Esophagus muscularis mucosa (tissue), 4 donors: ENCODE measurements at regions not wholly inside any gene's neighbourhood (a gene's known extent, or its start where the extent isn't known, plus 50 kb on each side); places are given as distances from the start of the nearest gene placed in this dataset.

ENCODE experiments used
- DNase-seq: peaks from one replicate; pipeline ENCODE4 v3.0.0-alpha.2; 2017; ENCODE audit errors: extremely low spot score
- H3K27ac ChIP-seq, 4 donors: fragments of 200-600 bp; sonication (generic); replicated peaks in 1 of 4; 1 replicate in 3 of 4; 2 replicates in 1 of 4; pipeline ENCODE4 v1.5.1; 2016 to 2019; ENCODE audit warnings: mild to moderate bottlenecking in 1 of 4
- H3K27me3 ChIP-seq, 4 donors: fragments of 200-600 bp; sonication (generic); one replicate each; pipeline versions ENCODE4 v1.5.1 to v1.6.0; 2016 to 2019
- H3K36me3 ChIP-seq, 4 donors: fragments of 200-600 bp; sonication (generic); one replicate each; pipeline ENCODE4 v1.5.1; 2016 to 2019
- H3K4me1 ChIP-seq, 4 donors: fragments of 200-600 bp; sonication (generic); one replicate each; pipeline ENCODE4 v1.5.1; 2016 to 2019
- H3K4me3 ChIP-seq, 4 donors: fragments of 200-600 bp; sonication (generic); 1 replicate in 2 of 4; 2 replicates in 2 of 4; pipeline ENCODE4 v1.5.1; 2016 to 2019; ENCODE audit warnings: mild to moderate bottlenecking in 4 of 4, moderate library complexity in 1 of 4
- H3K9me3 ChIP-seq, 4 donors: fragments of 200-600 bp; sonication (generic); 1 replicate in 3 of 4; 2 replicates in 1 of 4; pipeline ENCODE4 v1.5.1; 2016 to 2019
- EP300 ChIP-seq: sonication (generic); formaldehyde crosslinking; IDR thresholded peaks from one replicate; pipeline ENCODE4 v1.6.1; 2017; ENCODE audit warnings: antibody characterized with exemption
- POLR2A ChIP-seq: fragments of 450-650 bp; IDR thresholded peaks from one replicate; pipeline ENCODE4 v1.6.1; 2017; ENCODE audit warnings: antibody characterized with exemption, moderate library complexity, mild to moderate bottlenecking, low read depth
- POLR2AphosphoS5 ChIP-seq, 2 donors: sonication (generic); formaldehyde crosslinking; IDR thresholded peaks; one replicate each; pipeline ENCODE4 v1.6.1; 2017; ENCODE audit warnings: antibody characterized with exemption in 2 of 2
- WGBS: methylation state at CpG from one replicate; pipeline ENCODE4 v1.1.5; 2018; 5-methylcytosine and 5-hydroxymethylcytosine counted together
- intact Hi-C: fragments of 100-400 bp; cut with DNase I; formaldehyde crosslinking; loops from one replicate; pipeline ENCODE4 v1.15.1; 2023
- TF ChIP-seq, protein P1 (sequence below), 3 experiments: fragments of 200-600 bp in 2 of 3; fragments of 450-650 bp in 1 of 3; sonication (generic) in 2 of 3; IDR thresholded peaks; one replicate each; pipeline ENCODE4 v1.5.1; 2017 to 2019; ENCODE audit warnings: antibody characterized with exemption in 3 of 3, mild to moderate bottlenecking in 2 of 3, moderate library complexity in 1 of 3

DNA sequence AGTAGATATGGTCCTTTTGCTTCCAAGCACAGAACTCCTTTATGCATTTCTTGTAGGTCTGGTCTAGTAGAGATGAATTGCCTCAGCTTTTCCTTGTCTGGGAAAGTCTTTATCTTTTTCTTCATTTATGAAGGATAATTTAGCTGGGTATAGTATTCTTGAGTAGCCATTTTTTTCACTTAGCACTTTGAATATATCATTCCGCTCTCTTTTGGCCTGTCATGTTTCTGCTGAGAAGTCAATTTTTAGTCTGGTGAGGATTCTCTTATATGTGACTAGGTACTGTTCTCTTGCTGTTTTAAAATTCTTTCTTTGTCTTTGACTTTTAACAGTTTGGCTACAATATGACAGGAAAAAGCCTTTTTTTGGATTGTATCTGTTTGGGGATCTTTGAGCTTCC is 68.6 kb upstream of the IMMP2L start:
- Histone ChIP-seq H3K4me1 (no peaks in the 10 kb centered on the region), H3K27me3 (no peaks in the 10 kb centered on the region), H3K36me3 (no peaks in the 10 kb centered on the region), H3K27ac (no peak overlapping the region), H3K4me3 (no peak overlapping the region), H3K9me3 (peaks cover 0 to 21% (median 16%) of the 10 kb centered on the region in 4 donors)
- 100% methylated on average over 1 of the region's 1 CpG for WGBS
- intact Hi-C loops = no loop called here
- no peak for TF ChIP-seq POLR2A
- TF ChIP-seq EP300 = no peak
- TF ChIP-seq, protein P1, sequence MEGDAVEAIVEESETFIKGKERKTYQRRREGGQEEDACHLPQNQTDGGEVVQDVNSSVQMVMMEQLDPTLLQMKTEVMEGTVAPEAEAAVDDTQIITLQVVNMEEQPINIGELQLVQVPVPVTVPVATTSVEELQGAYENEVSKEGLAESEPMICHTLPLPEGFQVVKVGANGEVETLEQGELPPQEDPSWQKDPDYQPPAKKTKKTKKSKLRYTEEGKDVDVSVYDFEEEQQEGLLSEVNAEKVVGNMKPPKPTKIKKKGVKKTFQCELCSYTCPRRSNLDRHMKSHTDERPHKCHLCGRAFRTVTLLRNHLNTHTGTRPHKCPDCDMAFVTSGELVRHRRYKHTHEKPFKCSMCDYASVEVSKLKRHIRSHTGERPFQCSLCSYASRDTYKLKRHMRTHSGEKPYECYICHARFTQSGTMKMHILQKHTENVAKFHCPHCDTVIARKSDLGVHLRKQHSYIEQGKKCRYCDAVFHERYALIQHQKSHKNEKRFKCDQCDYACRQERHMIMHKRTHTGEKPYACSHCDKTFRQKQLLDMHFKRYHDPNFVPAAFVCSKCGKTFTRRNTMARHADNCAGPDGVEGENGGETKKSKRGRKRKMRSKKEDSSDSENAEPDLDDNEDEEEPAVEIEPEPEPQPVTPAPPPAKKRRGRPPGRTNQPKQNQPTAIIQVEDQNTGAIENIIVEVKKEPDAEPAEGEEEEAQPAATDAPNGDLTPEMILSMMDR (IDR thresholded peaks at IDR 0.05) = no peak
- TF ChIP-seq POLR2AphosphoS5 (IDR thresholded peaks at IDR 0.05) = no peak
- no peak for DNase-seq

DNA sequence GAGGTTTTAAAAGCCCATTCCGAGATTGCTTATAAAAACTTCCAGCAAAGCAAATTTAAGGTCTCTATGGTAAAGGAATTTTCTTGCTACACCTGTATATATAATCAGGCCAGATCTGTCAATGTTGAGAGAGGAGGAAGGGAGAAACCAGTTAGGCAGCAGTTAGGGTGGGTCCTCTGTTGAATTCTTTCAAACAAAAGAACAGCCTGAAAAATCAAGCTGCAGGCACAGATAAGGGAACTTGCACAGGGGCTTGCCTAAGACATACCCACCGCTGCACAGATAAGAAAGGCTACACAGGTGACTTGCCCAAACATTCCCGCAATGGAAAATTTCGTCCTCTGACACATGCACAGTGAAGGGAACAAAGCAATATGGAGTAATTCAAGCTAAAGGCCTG is 59.8 kb upstream of the IMMP2L start:
- Histone ChIP-seq H3K27ac (no peak overlapping the region), H3K4me3 (no peak overlapping the region), H3K9me3 (peaks cover 0 to 2% (median 0%) of the 10 kb centered on the region in 4 donors), H3K4me1 (no peaks in the 10 kb centered on the region), H3K36me3 (no peaks in the 10 kb centered on the region), H3K27me3 (no peaks in the 10 kb centered on the region)
- intact Hi-C loops = no loop called here
- no peak for DNase-seq
- TF ChIP-seq POLR2A (no peak), EP300 (no peak), POLR2AphosphoS5 (IDR thresholded peaks at IDR 0.05) (no peak)
- TF ChIP-seq, protein P1 (IDR thresholded peaks at IDR 0.05) = no peak
- 88% methylated on average over 4 of the region's 4 CpGs for WGBS
